Caco-2 (cell line): ENCODE measurements at regions not wholly inside any gene's neighbourhood (a gene's known extent, or its start where the extent isn't known, plus 50 kb on each side); places are given as distances from the start of the nearest gene placed in this dataset.

Source experiments
- BruUV-seq: library from RNA; stranded (reverse); fragments of 400-500 nt; replicated peaks from 2 replicates; lab custom pipeline; 2021; lab: Mats Ljungman, UMichigan
- CTCF ChIA-PET: fragments of 300-600 bp; sonication (Branson Sonifier 250); formaldehyde crosslinking; loops from one replicate; lab custom pipeline; 2022; ENCODE audit warnings: antibody characterized with exemption; lab: Charles Lee
- POLR2A ChIA-PET: fragments of 300-600 bp; sonication (Branson Sonifier 250); formaldehyde crosslinking; loops from one replicate; lab custom pipeline; 2022; ENCODE audit warnings: antibody characterized with exemption; lab: Charles Lee
- DNase-seq, 2 experiments: peaks; one replicate each; pipeline versions ENCODE4 v3.0.0 to v3.0.0-alpha.2; 2020 to 2022
- H3K27me3 ChIP-seq: replicated peaks from 2 replicates; pipeline ENCODE4 v1.6.0; 2011; ENCODE audit warnings: low read length; ENCODE audit not compliant: control insufficient read depth, insufficient read depth
- H3K36me3 ChIP-seq: 2 replicates; pipeline ENCODE4 v1.5.1; 2011; ENCODE audit warnings: low read length; ENCODE audit not compliant: control insufficient read depth, insufficient read depth
- H3K4me1 ChIP-seq: fragments of 250-450 bp; sonication (Bioruptor Pico); 2 replicates; pipeline ENCODE4 v1.5.1; 2020; ENCODE audit warnings: mild to moderate bottlenecking
- H3K4me3 ChIP-seq: 2 replicates; pipeline ENCODE4 v1.5.1; 2011; ENCODE audit warnings: low read depth, mild to moderate bottlenecking, control low read depth, low read length
- H3K9me3 ChIP-seq: fragments of 250-450 bp; sonication (Bioruptor Pico); 2 replicates; pipeline ENCODE4 v1.5.1; 2020; ENCODE audit warnings: mild to moderate bottlenecking, moderate library complexity
- H3K27ac Mint-ChIP-seq: one replicate; pipeline ENCODE4 v1.8.0; 2022; ENCODE audit warnings: mixed read lengths; ENCODE audit not compliant: unreplicated experiment
- H3K27me3 Mint-ChIP-seq: one replicate; pipeline ENCODE4 v1.8.0; 2022; ENCODE audit warnings: mixed read lengths; ENCODE audit not compliant: insufficient read depth, unreplicated experiment
- H3K36me3 Mint-ChIP-seq: one replicate; pipeline ENCODE4 v1.8.0; 2022; ENCODE audit warnings: mild to moderate bottlenecking, mixed read lengths; ENCODE audit not compliant: insufficient read depth, unreplicated experiment
- H3K4me1 Mint-ChIP-seq: one replicate; pipeline ENCODE4 v1.8.0; 2022; ENCODE audit warnings: low read depth, mixed read lengths; ENCODE audit not compliant: unreplicated experiment
- H3K4me3 Mint-ChIP-seq: one replicate; pipeline ENCODE4 v1.8.0; 2022; ENCODE audit warnings: mild to moderate bottlenecking, moderate library complexity, mixed read lengths; ENCODE audit not compliant: unreplicated experiment
- H3K9me3 Mint-ChIP-seq: one replicate; pipeline ENCODE4 v1.8.0; 2022; ENCODE audit warnings: mixed read lengths; ENCODE audit not compliant: unreplicated experiment
- CTCF ChIP-seq, 2 experiments: fragments of 200-600 bp in 1 of 2; IDR thresholded peaks; 1 replicate in 1 of 2; 2 replicates in 1 of 2; pipeline versions ENCODE4 v1.5.1 to v1.8.0; 2011 to 2022; ENCODE audit warnings: antibody characterized with exemption in 1 of 2, control low read depth in 1 of 2, inconsistent platforms in 1 of 2, low read depth in 1 of 2, low read length in 1 of 2, mild to moderate bottlenecking in 1 of 2, moderate library complexity in 1 of 2; ENCODE audit not compliant: insufficient read depth in 1 of 2, severe bottlenecking in 1 of 2, unreplicated experiment in 1 of 2
- intact Hi-C: fragments of 100-400 bp; cut with micrococcal nuclease; formaldehyde crosslinking; loops from one replicate; pipeline ENCODE4 v1.10.0; 2022; ENCODE audit not compliant: unreplicated experiment

DNA sequence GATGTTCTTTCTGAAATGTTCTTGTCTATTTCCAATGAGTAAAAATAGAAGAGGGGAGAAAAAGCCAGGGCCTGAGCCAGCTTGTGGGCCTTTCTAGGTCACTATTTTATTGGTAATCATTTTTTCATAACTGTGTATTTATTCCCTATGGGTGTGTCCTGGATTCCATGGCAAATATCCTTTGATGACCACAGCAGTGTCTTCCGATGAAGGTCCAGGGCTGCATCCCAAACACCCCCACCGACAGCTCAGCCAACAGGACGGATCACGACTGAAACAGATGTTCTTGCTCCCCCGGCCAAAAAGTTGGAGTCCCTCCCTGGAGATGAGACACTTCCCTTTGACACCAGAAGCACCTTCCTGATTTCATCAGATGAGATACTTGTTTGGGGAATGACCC lies 105.4 kb upstream of the PLEKHG1 start:
- Mint-ChIP-seq H3K27me3 (no peaks in the 10 kb centered on the region), H3K4me3 (no peak overlapping the region), H3K27ac (no peak overlapping the region), H3K36me3 (no peaks in the 10 kb centered on the region), H3K9me3 (peaks cover 12% of the 10 kb centered on the region), H3K4me1 (no peaks in the 10 kb centered on the region)
- Histone ChIP-seq H3K4me1 (peaks cover 22% of the 10 kb centered on the region), H3K4me3 (no peak overlapping the region), H3K36me3 (no peaks in the 10 kb centered on the region), H3K9me3 (0 out of 2 replicates have a peak, but pooled peaks cover 3% of the 10 kb centered on the region), H3K27me3 (no peaks in the 10 kb centered on the region)
- no peak for TF ChIP-seq CTCF (IDR thresholded peaks at IDR 0.05; ENCODE audit: insufficient read depth in 1 of 2, low read depth in 1 of 2, low read length in 1 of 2, severe bottlenecking in 1 of 2, unreplicated experiment in 1 of 2)
- ChIA-PET CTCF (no interaction called here), POLR2A (no interaction called here)
- intact Hi-C loops = no loop called here
- DNase-seq = no peak
- no TSS peak for BruUV-seq

DNA sequence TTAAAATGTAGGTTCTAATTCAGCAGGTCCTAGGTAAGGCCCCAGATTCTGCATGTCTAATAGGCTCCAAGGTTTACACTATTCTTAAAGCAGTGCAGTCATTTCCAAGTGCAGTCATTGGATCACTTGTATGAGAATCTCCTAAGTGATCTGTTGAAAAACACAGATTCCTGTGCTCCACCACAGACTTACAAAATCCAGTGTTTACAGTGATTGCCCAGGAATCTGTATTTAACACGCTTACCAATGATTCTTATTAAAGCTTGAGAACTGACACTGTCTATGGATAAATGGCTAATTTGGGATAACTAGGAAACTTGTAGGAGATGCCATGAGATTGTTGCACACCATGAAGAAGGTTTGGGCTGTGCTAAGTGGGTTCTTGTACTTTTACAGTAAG lies 104.6 kb upstream of the PLEKHG1 start:
- H3K27ac Mint-ChIP-seq = no peak overlapping the region
- intact Hi-C loops = no loop called here
- ChIA-PET CTCF (no interaction called here), POLR2A (no interaction called here)
- no peaks in the 10 kb centered on the region for H3K4me1 Mint-ChIP-seq
- BruUV-seq = no TSS peak
- no peak overlapping the region for H3K4me3 Mint-ChIP-seq
- H3K9me3 ChIP-seq = 0 out of 2 replicates have a peak, but pooled peaks cover 6% of the 10 kb centered on the region
- H3K36me3 Mint-ChIP-seq = no peaks in the 10 kb centered on the region
- no peak for TF ChIP-seq CTCF (IDR thresholded peaks at IDR 0.05; ENCODE audit: insufficient read depth in 1 of 2, low read depth in 1 of 2, low read length in 1 of 2, severe bottlenecking in 1 of 2, unreplicated experiment in 1 of 2)
- no peaks in the 10 kb centered on the region for H3K36me3 ChIP-seq
- H3K4me3 ChIP-seq = no peak overlapping the region
- no peaks in the 10 kb centered on the region for H3K27me3 Mint-ChIP-seq
- peaks cover 12% of the 10 kb centered on the region for H3K9me3 Mint-ChIP-seq
- H3K27me3 ChIP-seq = no peaks in the 10 kb centered on the region
- no peak for DNase-seq
- peaks cover 21% of the 10 kb centered on the region for H3K4me1 ChIP-seq

DNA sequence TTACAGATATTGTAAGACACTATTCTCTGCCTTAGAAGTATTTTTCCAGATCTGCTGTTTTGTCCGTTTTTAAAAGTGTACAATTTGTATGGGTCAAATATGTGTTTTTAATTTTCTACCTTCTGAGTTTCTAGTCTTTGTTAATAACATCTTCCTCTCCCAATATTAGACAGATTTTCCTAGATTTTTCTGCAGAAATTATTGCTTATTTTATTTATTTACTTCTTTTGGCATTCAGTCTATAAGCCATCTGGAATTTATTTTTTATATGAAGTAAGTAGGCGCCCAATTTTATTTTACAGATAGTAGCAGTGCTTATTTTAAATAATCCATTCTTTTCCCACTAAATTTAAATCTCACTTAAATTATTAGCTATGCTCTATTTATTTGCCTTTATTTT lies 103.1 kb upstream of the PLEKHG1 start:
- DNase-seq = no peak
- peaks cover 12% of the 10 kb centered on the region for H3K9me3 Mint-ChIP-seq
- Histone ChIP-seq H3K4me1 (peaks cover 6% of the 10 kb centered on the region), H3K4me3 (no peak overlapping the region), H3K27me3 (no peaks in the 10 kb centered on the region), H3K9me3 (peaks cover 8% of the 10 kb centered on the region; the same call in 1 of the 2 replicates), H3K36me3 (no peaks in the 10 kb centered on the region)
- H3K36me3 Mint-ChIP-seq = no peaks in the 10 kb centered on the region
- BruUV-seq = no TSS peak
- POLR2A ChIA-PET = no interaction called here
- no peak overlapping the region for H3K4me3 Mint-ChIP-seq
- CTCF ChIA-PET = no interaction called here
- no peak for TF ChIP-seq CTCF (IDR thresholded peaks at IDR 0.05; ENCODE audit: insufficient read depth in 1 of 2, low read depth in 1 of 2, low read length in 1 of 2, severe bottlenecking in 1 of 2, unreplicated experiment in 1 of 2)
- H3K27me3 Mint-ChIP-seq = no peaks in the 10 kb centered on the region
- H3K27ac Mint-ChIP-seq = no peak overlapping the region
- intact Hi-C loops = no loop called here
- H3K4me1 Mint-ChIP-seq = no peaks in the 10 kb centered on the region
